Coronary artery (tissue), 2 donors: ENCODE measurements at regions not wholly inside any gene's neighbourhood (a gene's known extent, or its start where the extent isn't known, plus 50 kb on each side); places are given as distances from the start of the nearest gene placed in this dataset.

Source experiments
- DNase-seq: peaks from one replicate; pipeline ENCODE4 v3.0.0-alpha.2; 2017; ENCODE audit warnings: low spot score
- H3K27ac ChIP-seq, 2 donors: fragments of 200-600 bp; sonication (generic); one replicate each; pipeline ENCODE4 v1.5.1; 2016 to 2019
- H3K4me3 ChIP-seq: fragments of 200-600 bp; sonication (generic); 2 replicates; pipeline ENCODE4 v1.5.1; 2016; ENCODE audit warnings: mild to moderate bottlenecking, moderate library complexity
- TF ChIP-seq, protein P1 (sequence below): fragments of 200-600 bp; sonication (generic); IDR thresholded peaks from one replicate; pipeline ENCODE4 v1.5.1; 2019; ENCODE audit warnings: antibody characterized with exemption

DNA sequence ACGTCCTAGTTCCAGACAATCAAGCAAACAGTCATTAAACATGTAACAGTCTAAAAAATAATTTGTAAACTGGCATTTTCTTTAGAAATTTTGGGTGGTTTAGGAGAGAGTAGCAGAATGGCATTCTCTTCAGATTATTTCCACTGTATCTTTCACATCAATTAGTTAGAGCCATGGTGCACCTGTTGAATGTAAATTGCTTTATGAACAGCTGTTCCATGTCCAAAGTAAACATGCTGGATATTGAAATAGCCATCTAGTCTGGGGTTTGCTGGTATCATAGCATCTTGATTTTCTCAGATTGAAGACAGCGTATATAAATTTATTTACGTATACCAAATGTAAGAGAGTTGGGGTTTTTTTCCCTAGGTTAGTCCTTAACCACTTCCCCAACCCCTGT is 143.6 kb downstream of the RCHY1 start:
- TF ChIP-seq, protein P1, sequence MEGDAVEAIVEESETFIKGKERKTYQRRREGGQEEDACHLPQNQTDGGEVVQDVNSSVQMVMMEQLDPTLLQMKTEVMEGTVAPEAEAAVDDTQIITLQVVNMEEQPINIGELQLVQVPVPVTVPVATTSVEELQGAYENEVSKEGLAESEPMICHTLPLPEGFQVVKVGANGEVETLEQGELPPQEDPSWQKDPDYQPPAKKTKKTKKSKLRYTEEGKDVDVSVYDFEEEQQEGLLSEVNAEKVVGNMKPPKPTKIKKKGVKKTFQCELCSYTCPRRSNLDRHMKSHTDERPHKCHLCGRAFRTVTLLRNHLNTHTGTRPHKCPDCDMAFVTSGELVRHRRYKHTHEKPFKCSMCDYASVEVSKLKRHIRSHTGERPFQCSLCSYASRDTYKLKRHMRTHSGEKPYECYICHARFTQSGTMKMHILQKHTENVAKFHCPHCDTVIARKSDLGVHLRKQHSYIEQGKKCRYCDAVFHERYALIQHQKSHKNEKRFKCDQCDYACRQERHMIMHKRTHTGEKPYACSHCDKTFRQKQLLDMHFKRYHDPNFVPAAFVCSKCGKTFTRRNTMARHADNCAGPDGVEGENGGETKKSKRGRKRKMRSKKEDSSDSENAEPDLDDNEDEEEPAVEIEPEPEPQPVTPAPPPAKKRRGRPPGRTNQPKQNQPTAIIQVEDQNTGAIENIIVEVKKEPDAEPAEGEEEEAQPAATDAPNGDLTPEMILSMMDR = no peak

DNA sequence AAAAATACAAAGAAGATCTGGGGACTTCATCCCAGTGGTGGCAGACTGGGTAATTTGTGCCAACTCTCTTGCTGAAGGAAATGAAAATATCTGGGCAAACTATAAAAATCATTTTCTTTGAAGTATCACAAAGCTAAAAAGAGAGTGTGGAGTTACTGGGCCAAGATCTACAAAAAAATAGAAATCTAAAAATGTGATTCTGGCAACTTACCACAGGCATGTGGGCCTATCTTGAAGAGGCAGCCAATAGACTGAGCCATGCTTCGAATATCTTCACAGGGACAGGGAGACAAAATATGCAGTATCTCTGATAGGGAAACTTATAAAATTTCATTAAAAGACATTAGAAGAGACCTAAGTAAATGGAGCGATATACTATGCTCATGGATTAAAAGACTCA is 168.8 kb downstream of the RCHY1 start:
- Histone ChIP-seq H3K4me3 (no peak overlapping the region), H3K27ac (peak overlapping the region in 1 of 2 donors; percentile 24)
- TF ChIP-seq, protein P1 = no peak
- no peak for DNase-seq

More for the DNA sequence above, 143.6 kb downstream of the RCHY1 start:
- no peak overlapping the region for H3K27ac ChIP-seq
- DNase-seq = no peak
- no peak overlapping the region for H3K4me3 ChIP-seq

DNA sequence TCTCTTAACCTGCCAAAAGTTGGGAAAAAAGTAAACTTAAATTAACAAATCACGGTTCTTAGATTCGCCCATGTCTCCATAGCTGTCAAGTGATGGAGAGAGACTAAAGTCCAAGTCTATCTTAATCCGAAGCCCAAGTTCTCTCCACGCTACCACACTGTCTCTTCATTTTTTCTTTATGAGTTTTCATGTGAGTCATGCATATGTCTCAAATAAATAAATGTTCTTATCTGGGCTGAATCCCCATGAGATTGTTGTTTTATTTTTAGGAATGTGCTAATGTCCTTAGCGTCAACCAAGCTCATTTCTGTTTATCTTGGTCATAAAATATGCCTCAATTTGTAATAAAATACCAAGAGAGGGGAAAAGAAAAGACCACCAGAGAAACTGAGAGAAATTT is 169.3 kb downstream of the RCHY1 start:
- DNase-seq = no peak
- TF ChIP-seq, protein P1 = no peak
- no peak overlapping the region for H3K4me3 ChIP-seq
- H3K27ac ChIP-seq = peak overlapping the region in 1 of 2 donors; percentile 28

DNA sequence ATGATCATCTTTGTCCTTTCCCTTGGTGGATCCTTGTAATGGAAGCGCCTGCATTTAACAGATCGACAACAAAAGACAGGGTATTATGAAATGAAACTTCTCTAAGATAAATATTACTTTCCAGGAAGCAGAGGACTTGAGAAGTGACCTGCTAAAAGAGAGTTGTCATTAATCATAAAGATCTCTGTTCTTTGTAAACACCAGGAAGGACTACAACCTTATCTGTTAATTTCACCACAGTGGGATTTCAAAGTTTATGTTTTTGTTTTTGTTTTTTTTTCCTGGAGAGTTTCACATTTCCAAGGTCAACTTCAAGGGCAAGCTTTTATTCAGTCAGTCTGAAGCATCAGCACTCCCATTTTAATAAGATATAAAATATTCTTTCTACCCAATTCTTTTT is 170.9 kb downstream of the RCHY1 start:
- TF ChIP-seq, protein P1 = no peak
- H3K4me3 ChIP-seq = no peak overlapping the region
- no peak overlapping the region for H3K27ac ChIP-seq
- DNase-seq = no peak

DNA sequence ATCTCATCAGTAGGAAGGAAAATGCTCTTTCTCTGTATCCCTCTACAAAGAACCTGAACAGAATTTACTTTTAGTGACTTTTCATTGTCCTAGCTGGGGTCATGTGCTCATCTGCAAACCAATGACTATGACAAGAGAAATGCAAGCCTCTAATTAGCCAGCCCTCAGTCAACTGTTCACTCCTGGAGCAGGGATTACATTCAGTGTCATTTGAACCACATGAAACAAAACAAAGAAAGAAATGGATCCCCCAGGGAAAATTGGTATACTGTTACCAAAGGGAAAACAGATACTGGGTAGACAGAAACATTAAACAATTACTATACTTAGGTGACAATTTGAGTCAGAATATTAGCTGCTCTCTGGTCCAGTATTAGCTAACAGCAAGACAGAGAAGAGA is 173.6 kb downstream of the RCHY1 start:
- no peak for DNase-seq
- TF ChIP-seq, protein P1 = no peak
- no peak overlapping the region for H3K4me3 ChIP-seq
- H3K27ac ChIP-seq = no peak overlapping the region

DNA sequence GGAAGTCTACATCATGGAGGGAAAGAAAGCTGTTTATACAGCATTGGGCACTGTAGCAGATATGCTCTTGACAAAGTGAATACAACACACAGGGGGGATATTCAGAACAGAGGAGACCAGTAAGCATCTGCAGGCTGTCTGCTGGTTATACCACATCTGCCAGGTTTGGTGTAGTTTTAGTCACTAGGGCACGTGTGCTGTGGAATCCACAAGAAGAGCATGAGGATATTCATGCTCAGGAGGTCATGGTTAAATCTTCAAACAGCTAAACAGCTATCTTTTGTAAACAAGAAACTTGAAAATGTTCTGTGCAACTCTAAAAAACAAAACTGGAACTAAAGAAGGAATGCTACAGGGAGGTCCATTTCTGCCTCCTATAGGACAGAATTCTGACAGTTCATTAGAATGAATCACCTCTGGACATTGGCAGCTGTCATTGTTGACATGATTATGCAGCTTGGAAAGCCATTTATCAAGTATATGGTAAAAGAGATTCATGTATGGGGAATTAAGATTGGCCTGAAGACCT is 175.8 kb downstream of the RCHY1 start:
- TF ChIP-seq, protein P1 = no peak
- H3K4me3 ChIP-seq = no peak overlapping the region
- no peak for DNase-seq
- H3K27ac ChIP-seq = no peak overlapping the region

DNA sequence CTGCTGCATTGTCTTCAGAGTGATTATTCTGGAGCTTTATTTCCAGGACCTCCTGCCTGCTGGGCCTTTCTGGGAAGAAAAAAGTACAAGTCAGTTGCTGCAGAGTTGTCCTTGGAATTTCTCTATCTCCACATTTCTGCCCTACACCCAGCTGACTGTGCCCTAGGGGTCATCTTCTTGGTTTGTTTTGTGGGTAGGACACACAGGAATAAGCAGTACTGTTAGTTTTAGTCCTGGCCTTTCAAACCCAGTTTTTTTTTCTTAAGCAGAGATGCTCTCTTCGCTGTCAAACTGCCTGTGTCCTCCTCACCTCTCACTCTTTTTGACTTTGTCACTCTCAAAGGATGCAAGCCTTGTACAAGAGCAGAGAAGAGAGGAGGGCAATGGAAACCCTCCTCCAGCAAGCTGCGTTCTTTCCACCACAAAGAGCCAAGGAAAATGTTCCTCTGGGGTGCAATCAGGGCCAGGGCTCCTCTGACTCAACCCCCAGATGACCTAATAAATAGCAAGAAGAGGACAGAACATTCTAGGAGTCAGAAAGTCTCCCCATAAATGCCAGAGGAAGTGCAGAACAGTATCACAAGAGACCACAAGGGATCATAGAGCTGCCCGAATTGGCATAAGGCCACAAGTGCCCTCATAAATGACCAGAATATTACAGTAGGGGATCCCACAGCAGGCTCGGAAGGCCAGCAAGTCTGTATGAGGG is 186.2 kb downstream of the RCHY1 start:
- H3K27ac ChIP-seq = peak overlapping the region; percentile 41 to 85
- DNase-seq = peak; percentile 84
- TF ChIP-seq, protein P1 = no peak
- H3K4me3 ChIP-seq = no peak overlapping the region
